ENCODE measurements at regions not wholly inside any gene's neighbourhood (a gene's known extent, or its start where the extent isn't known, plus 50 kb on each side); places are given as distances from the start of the nearest gene placed in this dataset.
A peak's percentile ranks its signal among the peaks of the same experiment; 100 is the strongest.

GRCh38 chr4:156593464-156593863 lies 378.1 kb downstream of the PDGFC start:
- DNase-seq, result no peak

- DNase-seq, result no peak
Observed at GRCh38 chr4:156591679-156592078, 379.9 kb downstream of the PDGFC start.

- no peak for DNase-seq
Observed at GRCh38 chr4:156584100-156584499, 387.5 kb downstream of the PDGFC start.

- DNase-seq, result no peak
Observed at GRCh38 chr4:156583265-156583664, 388.3 kb downstream of the PDGFC start.

- no peak for DNase-seq
Observed at GRCh38 chr4:156581282-156582063, 390.1 kb downstream of the PDGFC start.

- no peak for DNase-seq
Observed at GRCh38 chr4:156578713-156579112, 392.9 kb downstream of the PDGFC start.

- DNase-seq, result no peak
Observed at GRCh38 chr4:156578005-156578404, 393.6 kb downstream of the PDGFC start.

- no peak for DNase-seq
Observed at GRCh38 chr4:156576946-156577345, 394.7 kb downstream of the PDGFC start.

GRCh38 chr4:156575430-156576073 lies 396.0 kb downstream of the PDGFC start:
- no peak for DNase-seq

- DNase-seq, result no peak
Observed at GRCh38 chr4:156571146-156571545, 400.5 kb downstream of the PDGFC start.

GRCh38 chr4:156569535-156569934 lies 402.1 kb downstream of the PDGFC start:
- no peak for DNase-seq

- no peak for DNase-seq
Observed at GRCh38 chr4:156568484-156568883, 403.1 kb downstream of the PDGFC start.

GRCh38 chr4:156568041-156568440 lies 403.6 kb downstream of the PDGFC start:
- no peak for DNase-seq

- peak; percentile 82 for DNase-seq
Observed at GRCh38 chr4:156560701-156561100, 410.9 kb downstream of the PDGFC start.

GRCh38 chr4:156559346-156559745 lies 412.3 kb downstream of the PDGFC start:
- DNase-seq, result no peak

- DNase-seq, result no peak
Observed at GRCh38 chr4:156558373-156559025, 413.1 kb downstream of the PDGFC start.

- DNase-seq, result no peak
Observed at GRCh38 chr4:156557920-156558319, 413.7 kb downstream of the PDGFC start.

GRCh38 chr4:156556336-156556735 lies 415.3 kb downstream of the PDGFC start:
- no peak for DNase-seq

GRCh38 chr4:156553659-156554058 lies 417.9 kb downstream of the PDGFC start:
- DNase-seq, result no peak

- no peak for DNase-seq
Observed at GRCh38 chr4:156547891-156548290, 423.7 kb downstream of the PDGFC start.

- DNase-seq, result peak; percentile 40
Observed at GRCh38 chr4:156547439-156547838, 424.2 kb downstream of the PDGFC start.

GRCh38 chr4:156545003-156545785 lies 426.4 kb downstream of the PDGFC start:
- no peak for DNase-seq

- DNase-seq, result no peak
Observed at GRCh38 chr4:156539376-156539775, 432.2 kb downstream of the PDGFC start.

Data from DMS53 (cell line).